Fibroblast of villous mesenchyme (primary cell): ENCODE measurements at regions not wholly inside any gene's neighbourhood (a gene's known extent, or its start where the extent isn't known, plus 50 kb on each side); places are given as distances from the start of the nearest gene placed in this dataset.

Experiments
- DNase-seq: peaks from one replicate; pipeline ENCODE4 v3.0.0-alpha.2; 2010; ENCODE audit warnings: low read depth
- H3K4me3 ChIP-seq: 2 replicates; pipeline ENCODE4 v1.5.1; 2011; ENCODE audit warnings: low read depth, mild to moderate bottlenecking, low read length
- CTCF ChIP-seq: IDR thresholded peaks from 2 replicates; pipeline ENCODE4 v1.5.1; 2012; ENCODE audit warnings: low read depth, mild to moderate bottlenecking, low read length; ENCODE audit not compliant: insufficient read depth

- TF ChIP-seq CTCF = no peak
- DNase-seq = no peak
- no peak overlapping the region for H3K4me3 ChIP-seq
Measured at GRCh38 chr2:2523461-2524347, 192.6 kb upstream of the MYT1L start.

- no peak for TF ChIP-seq CTCF
- DNase-seq = no peak
- H3K4me3 ChIP-seq = no peak overlapping the region
Measured at GRCh38 chr2:2520401-2520811, 189.3 kb upstream of the MYT1L start.

- no peak for DNase-seq
- TF ChIP-seq CTCF = no peak
- no peak overlapping the region for H3K4me3 ChIP-seq
Measured at GRCh38 chr2:2519381-2519780, 188.3 kb upstream of the MYT1L start.

GRCh38 chr2:2517399-2517798 lies 186.3 kb upstream of the MYT1L start:
- DNase-seq = no peak
- no peak for TF ChIP-seq CTCF
- H3K4me3 ChIP-seq = no peak overlapping the region

- TF ChIP-seq CTCF = no peak
- no peak for DNase-seq
- H3K4me3 ChIP-seq = no peak overlapping the region
Measured at GRCh38 chr2:2516386-2516785, 185.3 kb upstream of the MYT1L start.

- no peak for DNase-seq
- no peak for TF ChIP-seq CTCF
- H3K4me3 ChIP-seq = no peak overlapping the region
Measured at GRCh38 chr2:2512931-2513330, 181.9 kb upstream of the MYT1L start.
